ENCODE measurements at regions not wholly inside any gene's neighbourhood (a gene's known extent, or its start where the extent isn't known, plus 50 kb on each side); places are given as distances from the start of the nearest gene placed in this dataset.

GRCh38 chr17:33352526-33352925 lies 59.4 kb upstream of the ASIC2 start:
- DNase-seq (ENCODE audit: low read depth in 3 of 3), result no peak

GRCh38 chr17:33356266-33356665 lies 63.2 kb upstream of the ASIC2 start:
- DNase-seq (ENCODE audit: low read depth in 3 of 3), result no peak

DNA sequence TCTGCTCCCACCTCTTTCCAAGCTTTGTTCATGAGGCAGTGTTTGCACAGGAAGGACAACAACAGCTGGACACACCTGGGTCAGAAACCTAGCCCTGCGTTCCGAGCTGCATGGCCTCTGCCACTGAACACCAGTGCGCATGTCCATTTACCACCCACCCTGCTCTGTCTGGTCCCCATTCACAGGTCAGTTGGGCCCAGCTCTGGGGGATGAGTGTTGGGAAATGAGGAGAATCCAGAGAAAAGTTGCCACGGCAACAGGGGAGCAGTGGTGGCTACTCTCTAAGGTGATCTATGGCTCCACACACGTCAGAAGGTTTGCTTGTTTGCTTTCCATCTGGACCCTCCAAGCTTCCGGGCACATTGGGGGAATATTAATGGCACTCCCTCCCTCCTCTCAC lies 70.4 kb upstream of the ASIC2 start:
- no peak for DNase-seq (ENCODE audit: low read depth in 3 of 3)

DNA sequence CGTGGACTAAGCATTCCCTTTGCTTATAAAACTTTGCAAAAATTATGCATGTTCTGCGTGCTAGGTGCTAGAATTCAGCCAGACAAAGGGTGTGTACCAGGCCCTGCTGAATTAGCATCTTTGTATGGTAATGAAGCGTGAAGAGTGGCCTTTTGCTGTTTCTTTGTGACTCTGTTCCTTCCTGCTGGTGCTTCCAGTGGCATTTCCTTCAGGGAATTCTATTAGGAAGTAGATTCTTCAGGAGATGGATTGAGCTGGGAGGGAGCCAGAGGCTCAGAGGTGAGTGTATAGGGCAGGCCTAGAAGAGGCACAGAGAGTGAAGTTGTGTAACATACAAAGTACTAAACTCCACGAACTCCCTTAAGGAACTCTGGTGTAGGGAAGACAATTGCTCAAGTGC lies 73.9 kb upstream of the ASIC2 start:
- no peak for DNase-seq (ENCODE audit: low read depth in 3 of 3)

DNA sequence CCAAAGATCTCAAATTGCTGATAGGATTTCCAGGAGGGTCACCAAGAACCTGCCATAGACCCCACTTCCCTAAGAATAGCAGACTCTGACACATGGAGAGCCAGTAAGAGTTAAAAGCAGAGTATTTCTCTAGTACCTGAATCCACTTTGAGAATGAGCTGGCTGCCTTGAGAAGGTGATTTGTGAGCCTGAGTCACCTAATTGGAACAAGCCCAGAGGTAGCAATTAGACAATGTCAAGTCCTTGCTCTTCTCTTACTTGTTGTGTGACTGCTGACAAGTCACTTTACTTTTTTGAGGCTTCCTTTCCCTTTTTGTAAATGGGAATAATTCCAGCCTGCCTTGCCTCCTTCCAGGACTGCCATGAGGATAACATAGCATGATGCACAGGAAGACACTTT lies 76.1 kb upstream of the ASIC2 start:
- DNase-seq (ENCODE audit: low read depth in 3 of 3), result no peak

DNA sequence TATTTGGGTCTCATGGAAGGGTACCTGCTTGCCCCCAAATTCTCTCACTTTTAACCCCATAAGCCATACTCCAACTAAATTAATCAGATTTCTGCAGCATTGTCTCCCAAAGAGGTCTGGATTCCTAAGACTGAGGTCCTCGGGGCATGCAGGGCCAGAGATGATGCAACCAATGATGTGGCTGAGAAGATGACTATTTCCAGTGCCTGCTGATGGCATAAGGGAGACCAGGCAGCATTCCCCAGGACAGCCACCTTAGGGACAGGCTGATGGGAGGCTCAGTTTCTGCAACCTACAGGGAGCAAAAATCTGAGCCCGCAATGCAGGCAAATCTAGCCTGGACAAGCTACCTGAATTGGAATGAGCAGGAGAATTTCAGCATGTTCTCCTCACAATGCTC lies 76.8 kb upstream of the ASIC2 start:
- DNase-seq (ENCODE audit: low read depth in 3 of 3), result no peak

DNA sequence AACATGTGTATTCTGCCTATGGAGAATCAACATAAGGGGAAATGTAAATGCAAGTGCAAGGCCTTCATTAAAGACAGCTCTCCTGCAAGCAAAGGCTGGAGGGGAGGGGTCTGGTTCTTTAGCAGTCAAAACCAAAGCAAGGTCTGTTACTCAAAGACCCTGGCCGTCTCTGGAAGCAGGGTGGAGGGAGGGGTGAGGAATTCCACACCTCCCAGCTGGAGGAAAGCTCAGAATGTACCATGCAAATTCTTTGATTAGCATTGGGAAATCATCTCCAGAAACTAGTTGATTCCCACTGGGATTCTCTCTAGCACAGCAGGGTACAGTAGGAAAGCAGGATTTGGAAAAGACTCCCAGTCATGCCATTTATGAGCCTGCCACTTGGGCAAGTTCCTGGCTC lies 77.3 kb upstream of the ASIC2 start:
- DNase-seq (ENCODE audit: low read depth in 3 of 3), result no peak

DNA sequence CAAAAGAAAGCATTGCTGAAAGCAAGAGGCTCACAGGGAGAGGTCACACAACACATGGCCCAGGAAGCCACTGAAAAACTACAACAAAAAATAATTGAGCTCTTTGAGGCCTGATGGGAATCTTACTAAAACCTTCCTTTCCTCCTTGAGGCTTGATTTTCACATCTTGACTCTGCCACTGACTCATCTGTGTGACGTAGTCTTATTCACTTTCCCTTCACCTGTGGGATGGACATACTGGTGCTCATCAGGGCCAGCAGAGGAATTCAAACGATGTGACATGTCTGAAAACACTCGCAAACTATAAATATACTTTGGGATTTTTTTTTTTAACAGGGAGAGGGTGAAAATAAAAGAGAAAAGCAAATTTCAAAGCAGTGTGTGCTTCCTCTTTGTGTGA lies 78.3 kb upstream of the ASIC2 start:
- no peak for DNase-seq (ENCODE audit: low read depth in 3 of 3)

DNA sequence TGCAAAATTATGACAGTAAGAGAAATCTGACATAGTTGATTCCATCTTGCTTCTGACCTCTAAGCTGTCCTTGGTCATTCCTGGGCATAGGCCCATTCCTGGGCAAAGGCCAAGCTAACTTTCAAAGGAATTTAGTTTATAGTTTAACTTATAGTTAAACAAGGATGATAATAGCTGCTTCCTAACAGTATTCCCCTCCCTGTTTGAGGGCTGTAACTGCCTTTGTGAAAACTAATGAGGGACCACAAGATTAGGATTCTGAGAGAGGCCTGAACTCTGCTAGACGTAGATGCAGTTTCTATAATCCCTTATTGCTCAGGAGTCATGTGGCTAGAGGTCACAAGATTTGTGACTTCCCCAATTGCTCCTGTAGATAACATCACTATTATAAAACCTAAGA lies 80.2 kb upstream of the ASIC2 start:
- no peak for DNase-seq (ENCODE audit: low read depth in 3 of 3)

DNA sequence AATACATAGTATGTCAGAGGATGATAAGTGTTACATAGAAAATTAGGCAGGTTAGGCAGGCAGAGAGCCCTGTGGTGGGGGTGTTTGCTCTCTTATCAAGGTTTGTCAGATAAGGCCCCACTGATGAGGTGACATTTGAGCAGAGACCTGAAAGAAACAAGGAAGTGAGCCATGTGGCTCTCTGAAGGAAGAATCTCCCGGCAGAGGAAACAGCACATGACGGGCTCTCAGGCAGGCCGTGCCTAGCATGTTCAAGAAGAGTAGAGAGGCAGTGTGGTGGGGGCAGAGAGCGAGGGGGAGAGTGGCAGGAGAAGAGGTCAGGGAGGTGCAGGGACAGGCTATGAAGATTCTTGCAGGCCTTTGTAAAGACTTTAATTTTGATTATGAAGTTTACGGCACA lies 82.0 kb upstream of the ASIC2 start:
- DNase-seq (ENCODE audit: low read depth in 3 of 3), result no peak

GRCh38 chr17:33375783-33376182 lies 82.7 kb upstream of the ASIC2 start:
- DNase-seq (ENCODE audit: low read depth in 3 of 3), result no peak

DNA sequence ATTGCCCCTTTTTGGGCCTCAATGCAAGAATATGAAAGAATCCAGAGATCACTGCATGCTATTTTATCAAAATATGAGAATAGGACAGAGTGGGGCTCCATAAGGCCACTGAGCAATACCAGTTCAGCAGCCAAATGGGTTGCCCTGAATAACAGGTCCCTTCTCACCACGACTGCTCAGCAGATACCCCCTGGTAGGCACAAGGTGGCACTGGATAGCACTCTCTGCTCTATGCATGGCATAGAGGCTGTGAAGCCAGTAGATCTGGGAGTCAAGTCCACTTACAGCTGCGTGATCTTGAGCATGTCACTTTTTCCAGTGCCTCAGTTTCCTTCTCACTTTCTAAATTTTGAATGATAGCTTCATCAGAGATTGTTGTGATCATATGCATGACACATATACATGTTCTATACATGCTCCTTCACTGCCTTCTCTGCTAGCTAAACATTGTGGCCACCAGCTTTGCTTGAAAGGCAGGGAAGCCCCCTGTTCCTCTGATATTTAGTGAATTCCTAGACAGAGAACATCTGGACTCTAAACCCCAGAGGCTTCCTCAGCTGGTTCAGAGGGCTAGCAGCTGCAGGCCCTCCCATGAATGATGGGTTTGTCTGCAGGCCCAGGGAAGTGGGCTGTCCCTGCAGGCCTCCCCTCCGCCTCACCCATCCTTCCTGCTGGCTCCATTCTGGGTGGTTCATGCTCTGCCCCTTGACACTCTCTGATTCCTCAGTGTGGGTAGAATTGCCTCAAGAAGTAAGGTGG lies 84.9 kb upstream of the ASIC2 start:
- no peak for DNase-seq (ENCODE audit: low read depth in 3 of 3)

GRCh38 chr17:33381201-33381600 lies 88.1 kb upstream of the ASIC2 start:
- DNase-seq (ENCODE audit: low read depth in 3 of 3), result no peak

- no peak for DNase-seq (ENCODE audit: low read depth in 3 of 3)
These were observed 90.5 kb upstream of the ASIC2 start for GRCh38 chr17:33383488-33384023.

DNA sequence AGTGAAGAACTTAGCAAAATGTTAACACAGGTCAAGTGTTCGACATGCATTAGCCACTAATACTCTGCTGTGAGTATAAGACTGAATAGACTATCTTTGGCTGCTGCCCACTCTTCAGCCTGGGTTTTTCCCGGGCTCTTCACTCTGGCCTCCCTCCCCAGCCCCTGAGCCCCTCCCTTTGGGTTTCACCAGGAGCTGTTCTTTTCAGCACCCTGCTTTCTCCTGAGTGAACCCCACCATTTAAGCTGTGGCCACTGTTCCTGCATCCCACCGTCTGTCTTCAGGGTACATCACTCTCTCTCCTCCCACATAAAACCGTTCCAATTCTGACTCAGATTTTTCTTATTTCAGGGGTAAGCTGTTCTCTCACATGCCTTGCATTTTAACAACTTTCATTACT lies 92.0 kb upstream of the ASIC2 start:
- DNase-seq (ENCODE audit: low read depth in 3 of 3), result no peak

- DNase-seq (ENCODE audit: low read depth in 3 of 3), result no peak
These were observed 92.6 kb upstream of the ASIC2 start for GRCh38 chr17:33385713-33386112.

- no peak for DNase-seq (ENCODE audit: low read depth in 3 of 3)
These were observed 94.3 kb upstream of the ASIC2 start for GRCh38 chr17:33387406-33387805.

DNA sequence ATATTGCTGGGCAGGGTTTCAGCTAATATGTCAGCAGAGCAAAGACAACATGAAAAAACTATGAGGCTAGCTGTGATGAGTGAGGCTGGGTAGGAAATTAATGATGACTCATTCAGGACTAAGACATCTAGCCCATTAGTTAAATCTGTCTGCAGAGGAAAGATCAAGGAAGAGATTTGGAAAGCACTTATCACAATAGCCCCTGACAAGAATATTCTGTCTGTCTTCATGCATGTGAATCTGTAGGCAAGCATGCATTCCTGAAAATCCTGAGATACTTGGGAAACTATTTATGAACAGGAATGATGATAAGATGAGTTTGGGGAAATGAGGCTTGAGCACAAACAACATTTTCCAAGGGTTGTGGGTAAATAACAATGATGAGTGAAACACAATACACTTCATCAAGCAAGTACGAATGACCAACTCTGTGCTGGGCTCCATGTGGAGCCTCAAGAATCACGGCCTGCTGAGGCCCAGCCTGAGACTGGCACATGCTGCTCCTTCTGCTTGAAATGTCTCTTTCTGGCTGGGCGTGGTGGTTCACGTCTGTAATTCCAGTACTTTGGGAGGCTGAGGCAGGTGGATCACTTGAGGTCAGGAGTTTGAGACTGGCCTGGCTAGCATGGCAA lies 96.5 kb upstream of the ASIC2 start:
- DNase-seq (ENCODE audit: low read depth in 3 of 3), result no peak

GRCh38 chr17:33390479-33391176 lies 97.5 kb upstream of the ASIC2 start:
- no peak for DNase-seq (ENCODE audit: low read depth in 3 of 3)

GRCh38 chr17:33396818-33397217 lies 103.7 kb upstream of the ASIC2 start:
- DNase-seq (ENCODE audit: low read depth in 3 of 3), result no peak

GRCh38 chr17:33398386-33398785 lies 105.3 kb upstream of the ASIC2 start:
- no peak for DNase-seq (ENCODE audit: low read depth in 3 of 3)

GRCh38 chr17:33401249-33401648 lies 108.2 kb upstream of the ASIC2 start:
- DNase-seq (ENCODE audit: low read depth in 3 of 3), result no peak

GRCh38 chr17:33403194-33403593 lies 110.1 kb upstream of the ASIC2 start:
- DNase-seq (ENCODE audit: low read depth in 3 of 3), result no peak
